ENCODE measurements at regions not wholly inside any gene's neighbourhood (a gene's known extent, or its start where the extent isn't known, plus 50 kb on each side); places are given as distances from the start of the nearest gene placed in this dataset.

- FAIRE-seq, result no peak
- no peaks in the 10 kb centered on the region for H3K36me3 Mint-ChIP-seq (ENCODE audit: low read depth, unreplicated experiment)
These were observed 54.8 kb upstream of the ZNF536 start for GRCh38 chr19:30317403-30317802.

GRCh38 chr19:30318261-30318660, 53.9 kb upstream of the ZNF536 start:
- Histone ChIP-seq H3K4me3 (ENCODE audit: insufficient read depth, low read depth, low read length) (no peak overlapping the region), H3K27ac (ENCODE audit: low read depth, low read length) (no peak overlapping the region), H3K36me3 (ENCODE audit: insufficient read depth, low read length) (no peaks in the 10 kb centered on the region), H3K27me3 (ENCODE audit: insufficient read depth, low read length) (no peaks in the 10 kb centered on the region), H3K4me2 (ENCODE audit: low read length) (no peak overlapping the region), H3K9me3 (ENCODE audit: insufficient read depth, low read depth, low read length) (no peaks in the 10 kb centered on the region), H2AFZ (ENCODE audit: low read depth, low read length) (no peak overlapping the region), H3K9ac (ENCODE audit: low read length) (no peak overlapping the region), H4K20me1 (ENCODE audit: insufficient read depth, low read length) (no peaks in the 10 kb centered on the region), H3K79me2 (ENCODE audit: insufficient read depth, low read length) (no peaks in the 10 kb centered on the region), H3K4me1 (ENCODE audit: insufficient read depth, low read length) (no peaks in the 10 kb centered on the region)
- FAIRE-seq (no peak), DNase-seq (ENCODE audit: low read depth) (no peak)
- Mint-ChIP-seq H3K27ac (ENCODE audit: unreplicated experiment) (no peak overlapping the region), H3K27me3 (ENCODE audit: low read depth, unreplicated experiment) (peaks cover 16% of the 10 kb centered on the region), H3K4me3 (ENCODE audit: unreplicated experiment) (no peak overlapping the region), H3K36me3 (ENCODE audit: low read depth, unreplicated experiment) (no peaks in the 10 kb centered on the region), H3K4me1 (ENCODE audit: low read depth, unreplicated experiment) (no peaks in the 10 kb centered on the region), H3K9me3 (ENCODE audit: unreplicated experiment) (no peaks in the 10 kb centered on the region)
- no peak for TF ChIP-seq CTCF (IDR thresholded peaks at IDR 0.05; ENCODE audit: insufficient read depth, low read depth, low read length)
- TF ChIP-seq EZH2 (IDR thresholded peaks at IDR 0.05; ENCODE audit: insufficient read depth, low read length), result no peak

More at GRCh38 chr19:30317403-30317802, 54.8 kb upstream of the ZNF536 start:
- H3K4me3 ChIP-seq (ENCODE audit: insufficient read depth, low read depth, low read length), result no peak overlapping the region
- DNase-seq (ENCODE audit: low read depth), result no peak
- no peaks in the 10 kb centered on the region for H3K36me3 ChIP-seq (ENCODE audit: insufficient read depth, low read length)
- no peak overlapping the region for H3K27ac ChIP-seq (ENCODE audit: low read depth, low read length)
- no peak overlapping the region for H3K9ac ChIP-seq (ENCODE audit: low read length)
- no peaks in the 10 kb centered on the region for H4K20me1 ChIP-seq (ENCODE audit: insufficient read depth, low read length)
- no peaks in the 10 kb centered on the region for H3K9me3 Mint-ChIP-seq (ENCODE audit: unreplicated experiment)
- H3K4me1 ChIP-seq (ENCODE audit: insufficient read depth, low read length), result no peaks in the 10 kb centered on the region
- H3K27me3 ChIP-seq (ENCODE audit: insufficient read depth, low read length), result no peaks in the 10 kb centered on the region
- H3K4me3 Mint-ChIP-seq (ENCODE audit: unreplicated experiment), result no peak overlapping the region
- H3K4me2 ChIP-seq (ENCODE audit: low read length), result no peak overlapping the region
- no peaks in the 10 kb centered on the region for H3K9me3 ChIP-seq (ENCODE audit: insufficient read depth, low read depth, low read length)
- peaks cover 17% of the 10 kb centered on the region for H3K27me3 Mint-ChIP-seq (ENCODE audit: low read depth, unreplicated experiment)
- no peaks in the 10 kb centered on the region for H3K4me1 Mint-ChIP-seq (ENCODE audit: low read depth, unreplicated experiment)
- no peak overlapping the region for H2AFZ ChIP-seq (ENCODE audit: low read depth, low read length)
- no peaks in the 10 kb centered on the region for H3K79me2 ChIP-seq (ENCODE audit: insufficient read depth, low read length)
- no peak for TF ChIP-seq EZH2 (IDR thresholded peaks at IDR 0.05; ENCODE audit: insufficient read depth, low read length)
- no peak for TF ChIP-seq CTCF (IDR thresholded peaks at IDR 0.05; ENCODE audit: insufficient read depth, low read depth, low read length)
- no peak overlapping the region for H3K27ac Mint-ChIP-seq (ENCODE audit: unreplicated experiment)

- H3K9me3 ChIP-seq (ENCODE audit: insufficient read depth, low read depth, low read length), result peaks cover 3% of the 10 kb centered on the region
- H3K79me2 ChIP-seq (ENCODE audit: insufficient read depth, low read length), result no peaks in the 10 kb centered on the region
- no peaks in the 10 kb centered on the region for H3K27me3 ChIP-seq (ENCODE audit: insufficient read depth, low read length)
- Mint-ChIP-seq H3K4me1 (ENCODE audit: low read depth, unreplicated experiment) (no peaks in the 10 kb centered on the region), H3K27ac (ENCODE audit: unreplicated experiment) (no peak overlapping the region), H3K9me3 (ENCODE audit: unreplicated experiment) (no peaks in the 10 kb centered on the region), H3K4me3 (ENCODE audit: unreplicated experiment) (no peak overlapping the region), H3K27me3 (ENCODE audit: low read depth, unreplicated experiment) (peaks cover 11% of the 10 kb centered on the region), H3K36me3 (ENCODE audit: low read depth, unreplicated experiment) (no peaks in the 10 kb centered on the region)
- no peaks in the 10 kb centered on the region for H4K20me1 ChIP-seq (ENCODE audit: insufficient read depth, low read length)
- H3K9ac ChIP-seq (ENCODE audit: low read length), result no peak overlapping the region
- no peak for DNase-seq (ENCODE audit: low read depth)
- H3K36me3 ChIP-seq (ENCODE audit: insufficient read depth, low read length), result no peaks in the 10 kb centered on the region
- TF ChIP-seq CTCF (IDR thresholded peaks at IDR 0.05; ENCODE audit: insufficient read depth, low read depth, low read length) (no peak), EZH2 (IDR thresholded peaks at IDR 0.05; ENCODE audit: insufficient read depth, low read length) (no peak)
- no peak overlapping the region for H3K27ac ChIP-seq (ENCODE audit: low read depth, low read length)
- no peak overlapping the region for H3K4me2 ChIP-seq (ENCODE audit: low read length)
- no peak overlapping the region for H3K4me3 ChIP-seq (ENCODE audit: insufficient read depth, low read depth, low read length)
- no peak for FAIRE-seq
- no peak overlapping the region for H2AFZ ChIP-seq (ENCODE audit: low read depth, low read length)
- no peaks in the 10 kb centered on the region for H3K4me1 ChIP-seq (ENCODE audit: insufficient read depth, low read length)
These were observed 53.2 kb upstream of the ZNF536 start for GRCh38 chr19:30318936-30319335.
